Fibroblast of skin of right biceps (primary cell): ENCODE measurements at regions not wholly inside any gene's neighbourhood (a gene's known extent, or its start where the extent isn't known, plus 50 kb on each side); places are given as distances from the start of the nearest gene placed in this dataset.

ENCODE experiments used
- DNase-seq: peaks from one replicate; pipeline ENCODE4 v3.0.0-alpha.2; 2013

DNA sequence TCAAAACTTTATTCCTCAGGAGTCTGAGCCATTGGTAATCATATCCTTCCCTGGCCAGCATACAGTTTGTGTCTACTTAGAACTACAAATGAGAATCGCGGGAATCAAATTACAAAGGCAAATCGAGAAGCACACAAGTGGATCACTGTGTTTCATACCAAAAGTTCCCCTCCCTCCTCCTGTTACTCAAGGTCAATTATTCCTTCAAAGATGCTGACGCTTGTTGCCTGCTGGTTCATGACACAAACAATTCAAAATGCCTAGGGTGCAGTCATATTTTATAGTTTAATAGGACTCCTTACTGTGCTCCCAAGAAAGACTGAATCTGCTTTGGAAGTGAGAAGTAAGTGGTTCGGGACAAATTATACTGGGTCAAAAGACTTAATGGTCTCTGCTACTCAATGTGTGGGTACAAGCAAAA is 93.0 kb upstream of the PBX1 start:
- no peak for DNase-seq

DNA sequence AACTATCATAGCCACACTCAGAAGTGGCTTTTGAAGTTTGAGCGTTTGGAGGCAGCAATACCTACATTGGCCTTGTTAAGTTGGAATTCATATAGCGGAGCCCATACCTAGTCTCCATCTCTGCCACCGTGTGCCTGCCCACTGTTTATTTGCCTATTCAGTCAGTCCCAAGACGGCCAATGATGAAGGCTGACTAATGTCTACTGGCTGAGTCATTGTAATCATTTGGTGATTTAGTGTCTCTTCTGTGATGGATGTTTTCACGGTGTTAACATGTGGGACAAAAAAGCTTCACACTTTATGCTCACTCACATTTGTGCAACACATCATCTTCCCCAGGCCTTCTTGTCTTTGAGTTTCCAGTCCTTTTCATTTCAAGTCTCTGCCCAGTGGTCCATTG is 92.6 kb upstream of the PBX1 start:
- peak; percentile 38 for DNase-seq

DNA sequence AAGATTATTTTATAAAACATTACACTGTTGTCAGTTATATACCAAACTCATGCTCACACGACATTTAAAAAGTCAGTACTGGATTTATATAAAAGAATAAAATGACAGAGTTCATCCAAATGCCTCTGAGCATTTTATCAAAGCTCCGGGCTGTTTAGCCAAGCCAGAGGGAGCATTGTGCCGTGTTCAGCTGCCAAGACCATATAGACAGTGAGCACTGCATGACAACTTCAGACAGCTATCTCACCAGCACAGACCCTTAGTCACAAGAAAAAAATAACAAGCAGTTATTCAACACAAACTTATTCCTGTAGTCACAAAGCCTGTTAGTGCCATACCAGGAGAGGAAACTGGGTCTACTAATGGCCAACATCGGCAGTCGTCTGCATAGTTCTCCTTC is 88.0 kb upstream of the PBX1 start:
- DNase-seq: no peak

DNA sequence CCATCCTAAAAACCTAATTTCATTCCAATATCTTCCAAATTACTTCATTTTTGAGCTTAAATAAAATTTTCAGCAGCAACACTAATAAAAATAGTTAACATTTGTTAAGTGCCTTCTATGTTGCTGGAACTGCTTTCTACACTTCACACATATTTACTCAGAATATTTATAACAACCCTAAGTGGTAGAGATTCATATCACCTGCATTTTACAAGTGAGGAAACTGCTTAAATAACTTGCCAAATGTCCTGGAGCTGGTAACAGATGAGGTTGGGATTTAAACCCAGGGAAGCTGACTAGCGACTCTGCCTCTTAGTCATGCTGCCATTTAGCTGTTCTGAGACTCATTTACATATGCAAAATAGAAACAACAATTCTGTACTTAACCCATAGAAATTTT is 86.1 kb upstream of the PBX1 start:
- no peak for DNase-seq

DNA sequence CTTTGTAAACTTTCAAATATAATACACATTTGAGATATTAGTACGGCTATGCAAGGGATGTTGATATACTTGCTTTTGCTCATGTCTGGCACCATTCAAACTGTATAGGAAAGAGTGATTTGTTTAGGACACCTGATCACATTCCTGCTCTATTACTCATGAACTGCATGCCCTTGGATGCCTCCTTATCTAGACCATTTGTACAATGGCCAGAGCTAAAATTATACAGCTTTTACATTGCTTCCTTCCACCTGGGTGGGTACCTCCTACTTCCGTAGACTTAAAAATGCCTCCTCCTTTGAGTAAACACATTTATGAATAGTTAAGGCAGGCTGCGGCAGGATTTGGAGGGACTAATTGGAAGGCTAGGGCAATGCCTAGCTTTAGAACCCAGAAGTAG is 85.4 kb upstream of the PBX1 start:
- DNase-seq: no peak

DNA sequence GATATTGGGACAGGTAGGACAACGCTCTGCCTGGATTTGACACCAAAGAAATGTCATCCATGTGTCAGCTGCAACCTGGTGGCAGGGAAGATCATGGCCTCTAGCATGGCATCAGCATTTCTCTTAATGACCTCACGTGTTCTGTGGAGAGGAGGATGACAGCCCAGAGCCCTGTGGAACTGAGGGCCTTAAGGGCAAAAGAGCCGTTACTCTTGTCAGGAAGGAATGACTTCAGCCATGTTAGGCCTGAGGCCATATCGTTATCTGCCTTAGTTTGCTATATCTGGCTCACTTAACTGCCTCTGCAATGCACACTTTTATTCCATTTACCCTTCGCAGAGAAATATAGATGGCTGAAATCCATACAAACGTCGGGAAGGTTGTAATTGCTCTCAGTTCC is 83.2 kb upstream of the PBX1 start:
- no peak for DNase-seq

DNA sequence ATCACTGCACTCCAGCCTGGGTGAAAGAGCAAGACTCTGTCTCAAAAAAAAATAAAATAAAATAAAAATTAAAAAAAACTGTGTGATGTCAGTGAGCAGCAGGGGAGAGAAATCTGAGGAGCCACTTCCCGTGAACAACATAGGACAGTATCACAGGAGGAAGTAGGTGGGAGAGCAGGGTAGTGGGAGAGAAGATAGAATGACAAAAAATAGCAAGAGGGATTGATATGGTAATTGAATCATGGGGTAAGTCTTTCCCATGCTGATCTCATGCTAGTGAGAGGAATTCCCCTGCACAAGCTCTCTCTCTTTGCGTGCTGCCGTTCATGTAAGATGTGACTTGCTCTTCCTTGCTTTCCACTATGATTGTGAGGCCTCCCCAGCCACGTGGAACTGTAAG is 81.6 kb upstream of the PBX1 start:
- no peak for DNase-seq

DNA sequence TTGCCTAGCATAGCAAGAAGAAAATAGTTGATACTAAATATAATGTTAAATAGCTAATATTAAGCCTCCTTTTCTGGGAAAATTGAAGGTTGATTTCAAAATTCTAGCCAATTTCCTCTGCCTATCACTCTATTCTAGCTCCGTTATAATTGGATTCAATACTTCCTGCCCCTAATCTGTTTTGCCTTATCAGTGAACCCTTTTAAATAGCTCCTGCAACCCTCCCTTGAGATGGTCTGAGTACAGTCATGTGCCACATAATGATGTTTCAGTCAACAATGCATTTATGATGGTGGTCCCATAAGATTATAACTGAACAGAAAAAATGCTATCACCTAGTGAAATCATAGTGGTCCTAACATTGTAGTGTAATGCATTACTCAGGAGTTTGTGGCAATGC is 79.7 kb upstream of the PBX1 start:
- DNase-seq: no peak

DNA sequence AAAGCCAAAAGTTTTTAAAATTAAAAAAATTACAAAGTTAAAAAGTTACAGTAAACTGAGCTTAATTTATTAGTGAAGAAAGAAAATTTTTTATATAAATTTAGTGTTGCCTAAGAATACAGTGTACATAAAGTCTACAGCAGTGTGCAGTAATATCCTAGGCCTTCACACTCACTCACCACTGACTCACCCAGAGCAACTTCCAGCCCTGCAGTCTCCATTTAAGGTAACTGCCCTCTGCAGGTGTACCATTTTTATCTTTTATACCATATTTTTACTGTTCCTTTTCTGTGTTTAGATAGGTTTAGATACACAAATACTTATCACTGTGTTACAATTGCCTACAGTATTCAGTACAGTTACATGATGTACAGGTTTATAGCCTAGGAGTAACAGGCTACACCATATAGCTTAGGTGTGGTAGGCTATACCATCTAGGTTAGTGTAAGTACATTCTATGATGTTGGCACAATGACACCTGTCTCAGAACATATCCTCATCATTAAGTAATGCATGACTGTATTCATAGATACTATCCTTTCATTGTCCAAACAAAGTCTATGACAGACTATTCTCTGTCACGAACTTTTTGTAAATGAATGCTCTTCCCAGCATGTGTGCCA is 78.6 kb upstream of the PBX1 start:
- no peak for DNase-seq

DNA sequence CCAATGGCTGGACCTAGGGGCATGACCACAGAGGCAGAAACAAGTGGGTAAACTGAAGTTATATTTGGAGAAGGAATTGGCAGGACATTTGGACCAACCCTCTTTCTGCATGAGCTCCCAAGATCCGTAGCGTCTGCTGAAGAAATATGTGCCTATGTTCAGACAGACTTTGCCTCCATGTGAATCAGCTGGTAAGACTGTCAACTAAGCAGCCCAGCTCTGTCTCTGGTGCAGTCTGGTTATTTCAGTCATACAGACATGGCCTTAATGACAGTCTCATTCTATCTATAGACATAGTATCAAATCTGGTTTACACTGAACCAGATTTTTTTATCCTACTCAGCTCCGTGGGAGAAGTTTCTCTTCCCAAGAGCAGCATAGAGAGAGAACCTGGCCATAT is 63.1 kb upstream of the PBX1 start:
- DNase-seq: no peak

DNA sequence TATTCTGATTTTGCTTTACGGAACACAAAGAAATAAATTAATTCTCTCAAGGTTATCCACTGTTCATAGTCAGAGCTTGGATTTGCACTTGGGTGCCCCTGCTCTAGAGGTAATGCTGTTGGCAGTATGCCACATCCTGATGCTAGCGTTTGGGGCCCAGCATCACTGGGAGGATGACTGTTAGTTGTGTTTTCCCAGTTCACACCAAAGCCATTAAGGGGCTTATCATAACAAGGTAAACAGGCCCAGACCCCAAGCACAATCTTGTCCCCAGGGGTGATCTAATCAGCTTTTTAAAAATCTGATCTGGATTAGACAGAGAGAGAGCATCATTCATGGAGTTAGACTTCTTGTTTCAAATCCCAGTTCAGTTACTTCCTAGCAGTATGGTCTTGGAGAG is 60.2 kb upstream of the PBX1 start:
- no peak for DNase-seq

DNA sequence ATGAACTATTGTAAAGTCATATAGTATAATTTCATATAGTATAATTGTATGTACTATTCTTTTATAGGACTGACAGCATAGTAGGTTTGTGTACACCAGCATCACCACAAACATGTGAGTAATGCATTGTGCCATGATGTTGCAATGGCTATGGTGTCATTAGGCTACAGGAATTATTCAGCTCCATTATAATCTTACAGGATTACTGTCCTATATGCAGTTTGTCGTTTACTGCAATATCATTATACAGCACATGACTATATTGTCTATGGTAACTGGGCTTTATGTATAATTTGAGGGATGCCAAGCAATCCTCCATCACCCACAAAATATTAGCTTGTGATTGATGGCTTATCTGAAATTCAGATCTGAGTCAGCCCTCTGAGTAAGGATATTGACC is 54.2 kb upstream of the PBX1 start:
- DNase-seq: no peak
